ENCODE measurements at regions not wholly inside any gene's neighbourhood (a gene's known extent, or its start where the extent isn't known, plus 50 kb on each side); places are given as distances from the start of the nearest gene placed in this dataset.

DNA sequence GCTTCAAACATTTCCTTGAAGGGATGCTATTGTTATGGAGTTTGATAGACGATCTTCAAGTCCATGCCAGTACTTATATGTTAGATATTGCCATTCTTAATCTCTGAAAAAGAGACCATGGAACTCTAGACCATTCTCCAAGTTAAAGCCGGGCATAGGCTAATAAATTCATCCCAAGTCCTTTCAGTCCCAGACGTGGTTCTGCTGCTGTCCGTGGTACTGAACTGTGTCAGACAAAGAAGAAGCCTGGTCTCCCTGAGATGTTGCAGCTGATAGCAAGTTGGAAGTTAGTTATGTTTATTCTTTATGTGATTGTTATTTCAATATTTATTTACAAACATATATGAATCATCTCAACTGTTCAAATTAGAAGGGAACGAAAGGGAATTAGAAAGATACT is 158.7 kb downstream of the NMUR2 start:
- TF ChIP-seq CTCF (IDR thresholded peaks at IDR 0.05), result no peak
- TF ChIP-seq, protein P1, sequence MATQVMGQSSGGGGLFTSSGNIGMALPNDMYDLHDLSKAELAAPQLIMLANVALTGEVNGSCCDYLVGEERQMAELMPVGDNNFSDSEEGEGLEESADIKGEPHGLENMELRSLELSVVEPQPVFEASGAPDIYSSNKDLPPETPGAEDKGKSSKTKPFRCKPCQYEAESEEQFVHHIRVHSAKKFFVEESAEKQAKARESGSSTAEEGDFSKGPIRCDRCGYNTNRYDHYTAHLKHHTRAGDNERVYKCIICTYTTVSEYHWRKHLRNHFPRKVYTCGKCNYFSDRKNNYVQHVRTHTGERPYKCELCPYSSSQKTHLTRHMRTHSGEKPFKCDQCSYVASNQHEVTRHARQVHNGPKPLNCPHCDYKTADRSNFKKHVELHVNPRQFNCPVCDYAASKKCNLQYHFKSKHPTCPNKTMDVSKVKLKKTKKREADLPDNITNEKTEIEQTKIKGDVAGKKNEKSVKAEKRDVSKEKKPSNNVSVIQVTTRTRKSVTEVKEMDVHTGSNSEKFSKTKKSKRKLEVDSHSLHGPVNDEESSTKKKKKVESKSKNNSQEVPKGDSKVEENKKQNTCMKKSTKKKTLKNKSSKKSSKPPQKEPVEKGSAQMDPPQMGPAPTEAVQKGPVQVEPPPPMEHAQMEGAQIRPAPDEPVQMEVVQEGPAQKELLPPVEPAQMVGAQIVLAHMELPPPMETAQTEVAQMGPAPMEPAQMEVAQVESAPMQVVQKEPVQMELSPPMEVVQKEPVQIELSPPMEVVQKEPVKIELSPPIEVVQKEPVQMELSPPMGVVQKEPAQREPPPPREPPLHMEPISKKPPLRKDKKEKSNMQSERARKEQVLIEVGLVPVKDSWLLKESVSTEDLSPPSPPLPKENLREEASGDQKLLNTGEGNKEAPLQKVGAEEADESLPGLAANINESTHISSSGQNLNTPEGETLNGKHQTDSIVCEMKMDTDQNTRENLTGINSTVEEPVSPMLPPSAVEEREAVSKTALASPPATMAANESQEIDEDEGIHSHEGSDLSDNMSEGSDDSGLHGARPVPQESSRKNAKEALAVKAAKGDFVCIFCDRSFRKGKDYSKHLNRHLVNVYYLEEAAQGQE (IDR thresholded peaks at IDR 0.05; ENCODE audit: insufficient read depth in 1 of 2, low read depth in 2 of 2, low read length in 1 of 2), result peak; percentile 81 to 87
- TF ChIP-seq POLR2AphosphoS5 (IDR thresholded peaks at IDR 0.05; ENCODE audit: low read depth, low read length), result no peak
- no peak for TF ChIP-seq SIN3A (IDR thresholded peaks at IDR 0.05; ENCODE audit: borderline replicate concordance, insufficient read depth, low read depth, low read length)
